GM18907 (cell line): ENCODE measurements at regions not wholly inside any gene's neighbourhood (a gene's known extent, or its start where the extent isn't known, plus 50 kb on each side); places are given as distances from the start of the nearest gene placed in this dataset.
"Not testable (repeated sequence)": the region's sequence is repeated elsewhere in the genome, so short reads cannot be mapped to it uniquely, and the experiment has no call there.

Experiments used
- ATAC-seq: cut with Tn5 transposase; IDR thresholded peaks from one replicate; pipeline ENCODE4 v1.9.1; 2021; ENCODE audit warnings: mild to moderate bottlenecking, moderate library complexity; ENCODE audit not compliant: unreplicated experiment

GRCh38 chr4:179601671-179602070 lies 2159.4 kb upstream of the AGA start:
- no peak for ATAC-seq

- no peak for ATAC-seq
Observed at GRCh38 chr4:179605196-179605595, 2163.0 kb upstream of the AGA start.

GRCh38 chr4:179607003-179607402 lies 2164.8 kb upstream of the AGA start:
- no peak for ATAC-seq

- ATAC-seq, result no peak
Observed at GRCh38 chr4:179615704-179616103, 2173.5 kb upstream of the AGA start.

GRCh38 chr4:179618966-179619365 lies 2176.7 kb upstream of the AGA start:
- ATAC-seq, result no peak

- no peak for ATAC-seq
Observed at GRCh38 chr4:179624768-179625181, 2182.5 kb upstream of the AGA start.

GRCh38 chr4:179625406-179625805 lies 2183.2 kb upstream of the AGA start:
- no peak for ATAC-seq

GRCh38 chr4:179626687-179627086 lies 2184.4 kb upstream of the AGA start:
- no peak for ATAC-seq

GRCh38 chr4:179631321-179631720 lies 2189.1 kb upstream of the AGA start:
- ATAC-seq, result no peak

GRCh38 chr4:179634862-179635261 lies 2192.6 kb upstream of the AGA start:
- ATAC-seq, result no peak

- no peak for ATAC-seq
Observed at GRCh38 chr4:179662522-179662921, 2220.3 kb upstream of the AGA start.

- ATAC-seq, result no peak
Observed at GRCh38 chr4:179663641-179664429, 2221.6 kb upstream of the AGA start.

GRCh38 chr4:179664430-179665027 lies 2222.3 kb upstream of the AGA start:
- ATAC-seq, result no peak

GRCh38 chr4:179666226-179666625 lies 2224.0 kb upstream of the AGA start:
- no peak for ATAC-seq

- no peak for ATAC-seq
Observed at GRCh38 chr4:179671609-179672008, 2229.4 kb upstream of the AGA start.

- ATAC-seq, result no peak
Observed at GRCh38 chr4:179678093-179678814, 2236.0 kb upstream of the AGA start.

GRCh38 chr4:179683661-179684060 lies 2241.4 kb upstream of the AGA start:
- not testable (repeated sequence) for ATAC-seq

GRCh38 chr4:179692222-179692621 lies 2250.0 kb upstream of the AGA start:
- no peak for ATAC-seq

- ATAC-seq, result no peak
Observed at GRCh38 chr4:179695175-179695574, 2252.9 kb upstream of the AGA start.

- ATAC-seq, result no peak
Observed at GRCh38 chr4:179698321-179698720, 2256.1 kb upstream of the AGA start.

- no peak for ATAC-seq
Observed at GRCh38 chr4:179709961-179710624, 2267.9 kb upstream of the AGA start.
